ENCODE measurements at regions not wholly inside any gene's neighbourhood (a gene's known extent, or its start where the extent isn't known, plus 50 kb on each side); places are given as distances from the start of the nearest gene placed in this dataset.
"Not testable (repeated sequence)": the region's sequence is repeated elsewhere in the genome, so short reads cannot be mapped to it uniquely, and the experiment has no call there.

- TF ChIP-seq CTCF (IDR thresholded peaks at IDR 0.05; ENCODE audit: control extremely low read depth, extremely low read depth, low read depth, missing control alignments) = no peak
- POLR2A ChIA-PET = no interaction called here
- CTCF ChIA-PET = no interaction called here
- DNase-seq (ENCODE audit: extremely low spot score) = no peak
Measured at GRCh38 chr5:87598460-87598859, 185.7 kb upstream of the CCNH start.

- ChIA-PET POLR2A (no interaction called here), CTCF (no interaction called here)
- no peak for TF ChIP-seq CTCF (IDR thresholded peaks at IDR 0.05; ENCODE audit: control extremely low read depth, extremely low read depth, low read depth, missing control alignments)
- DNase-seq (ENCODE audit: extremely low spot score) = no peak
Measured at GRCh38 chr5:87594566-87594965, 181.8 kb upstream of the CCNH start.

GRCh38 chr5:87589587-87589986 is 176.9 kb upstream of the CCNH start:
- ChIA-PET POLR2A (no interaction called here), CTCF (no interaction called here)
- TF ChIP-seq CTCF (IDR thresholded peaks at IDR 0.05; ENCODE audit: control extremely low read depth, extremely low read depth, low read depth, missing control alignments) = no peak
- DNase-seq (ENCODE audit: extremely low spot score) = no peak

- TF ChIP-seq CTCF (IDR thresholded peaks at IDR 0.05; ENCODE audit: control extremely low read depth, extremely low read depth, low read depth, missing control alignments) = no peak
- ChIA-PET CTCF (no interaction called here), POLR2A (no interaction called here)
- DNase-seq (ENCODE audit: extremely low spot score) = no peak
Measured at GRCh38 chr5:87588316-87588715, 175.6 kb upstream of the CCNH start.

GRCh38 chr5:87583704-87584103 is 171.0 kb upstream of the CCNH start:
- CTCF ChIA-PET; DNase-seq (ENCODE audit: extremely low spot score); POLR2A ChIA-PET: not testable (repeated sequence)

GRCh38 chr5:87582149-87582548 is 169.4 kb upstream of the CCNH start:
- POLR2A ChIA-PET = no interaction called here
- no peak for TF ChIP-seq CTCF (IDR thresholded peaks at IDR 0.05; ENCODE audit: control extremely low read depth, extremely low read depth, low read depth, missing control alignments)
- CTCF ChIA-PET = no interaction called here
- DNase-seq (ENCODE audit: extremely low spot score) = no peak

GRCh38 chr5:87581661-87582060 is 168.9 kb upstream of the CCNH start:
- TF ChIP-seq CTCF (IDR thresholded peaks at IDR 0.05; ENCODE audit: control extremely low read depth, extremely low read depth, low read depth, missing control alignments) = no peak
- POLR2A ChIA-PET = no interaction called here
- CTCF ChIA-PET = no interaction called here
- DNase-seq (ENCODE audit: extremely low spot score) = no peak

Data from GM10248 (cell line).